ENCODE measurements at regions not wholly inside any gene's neighbourhood (a gene's known extent, or its start where the extent isn't known, plus 50 kb on each side); places are given as distances from the start of the nearest gene placed in this dataset.

- TF ChIP-seq CTCF (IDR thresholded peaks at IDR 0.05), result no peak
- TF ChIP-seq POLR2A (IDR thresholded peaks at IDR 0.05), result no peak
Observed at GRCh38 chr2:57959390-57959789, 87.2 kb upstream of the VRK2 start.
